Natural killer cell (primary cell): ENCODE measurements at regions not wholly inside any gene's neighbourhood (a gene's known extent, or its start where the extent isn't known, plus 50 kb on each side); places are given as distances from the start of the nearest gene placed in this dataset.

ENCODE experiments used
- ATAC-seq, 3 donors: fragments of 150-1000 bp in 2 of 3; fragments of 200-7000 bp in 1 of 3; cut with Tn5 transposase; 1 replicate in 1 of 3; 2 replicates in 2 of 3; pipeline ENCODE4 v1.10.0; 2021; ENCODE audit warnings: mild to moderate bottlenecking in 2 of 3, moderate library complexity in 2 of 3
- DNase-seq, 2 donors: peaks; one replicate each; pipeline versions ENCODE4 v3.0.0 to v3.0.0-alpha.2; 2013 to 2021; ENCODE audit warnings: mixed read lengths in 1 of 2
- H3K27ac ChIP-seq: one replicate; pipeline ENCODE4 v1.5.1; 2013; ENCODE audit warnings: mild to moderate bottlenecking, low read length
- H3K27me3 ChIP-seq: one replicate; pipeline ENCODE4 v1.6.1; 2013; ENCODE audit warnings: low read length; ENCODE audit not compliant: control insufficient read depth, insufficient read depth
- H3K36me3 ChIP-seq: one replicate; pipeline ENCODE4 v1.6.1; 2013; ENCODE audit warnings: low read length; ENCODE audit not compliant: control insufficient read depth, insufficient read depth
- H3K4me1 ChIP-seq: one replicate; pipeline ENCODE4 v1.6.1; 2013; ENCODE audit warnings: low read length; ENCODE audit not compliant: control insufficient read depth, insufficient read depth
- H3K4me3 ChIP-seq: one replicate; pipeline ENCODE4 v1.5.1; 2013; ENCODE audit warnings: low read length
- H3K9me3 ChIP-seq: one replicate; pipeline ENCODE4 v1.6.1; 2013; ENCODE audit warnings: low read length; ENCODE audit not compliant: control insufficient read depth, insufficient read depth
- H3K27ac Mint-ChIP-seq, 2 donors: one replicate each; pipeline ENCODE4 v1.8.0; 2022; ENCODE audit warnings: mild to moderate bottlenecking in 2 of 2, mixed read lengths in 2 of 2, moderate library complexity in 1 of 2
- H3K27me3 Mint-ChIP-seq, 2 donors: one replicate each; pipeline ENCODE4 v1.8.0; 2022; ENCODE audit warnings: low read depth in 2 of 2, mixed read lengths in 2 of 2
- H3K36me3 Mint-ChIP-seq: one replicate; pipeline ENCODE4 v1.8.0; 2022; ENCODE audit warnings: mixed read lengths
- H3K4me1 Mint-ChIP-seq, 2 donors: one replicate each; pipeline ENCODE4 v1.8.0; 2022; ENCODE audit warnings: mixed read lengths in 2 of 2
- H3K4me3 Mint-ChIP-seq: one replicate; pipeline ENCODE4 v1.8.0; 2022; ENCODE audit warnings: mild to moderate bottlenecking, moderate library complexity, mixed read lengths
- H3K9me3 Mint-ChIP-seq, 2 donors: one replicate each; pipeline ENCODE4 v1.8.0; 2022; ENCODE audit warnings: mixed read lengths in 2 of 2
- CTCF ChIP-seq: fragments of 200-600 bp; IDR thresholded peaks from one replicate; pipeline ENCODE4 v1.8.0; 2022; ENCODE audit warnings: antibody characterized with exemption
- WGBS: methylation state at CpG from one replicate; pipeline ENCODE4 v1.1.7; 2013; ENCODE audit warnings: missing lambda C conversion rate; ENCODE audit not compliant: insufficient coverage; 5-methylcytosine and 5-hydroxymethylcytosine counted together
- intact Hi-C: fragments of 100-400 bp; cut with micrococcal nuclease; formaldehyde crosslinking; loops from one replicate; pipeline ENCODE4 v1.14.2; 2022

- Histone ChIP-seq H3K27me3 (no peaks in the 10 kb centered on the region), H3K9me3 (no peaks in the 10 kb centered on the region), H3K36me3 (no peaks in the 10 kb centered on the region), H3K4me1 (no peaks in the 10 kb centered on the region), H3K4me3 (no peak overlapping the region), H3K27ac (no peak overlapping the region)
- Mint-ChIP-seq H3K27ac (no peak overlapping the region), H3K36me3 (no peaks in the 10 kb centered on the region), H3K27me3 (no peaks in the 10 kb centered on the region), H3K9me3 (peaks cover 0 to 4% of the 10 kb centered on the region in 2 donors), H3K4me3 (no peak overlapping the region), H3K4me1 (no peaks in the 10 kb centered on the region)
- no peak for DNase-seq
- WGBS, result 79% methylated on average over 2 of the region's 2 CpGs
- TF ChIP-seq CTCF, result no peak
- no peak for ATAC-seq
- intact Hi-C loops, result no loop called here
Observed at GRCh38 chr3:35944926-35945710, 305.8 kb downstream of the ARPP21 start.

- no peak for ATAC-seq
- 88% methylated on average over 2 of the region's 8 CpGs for WGBS
Observed at GRCh38 chr3:35946121-35946853, 307.0 kb downstream of the ARPP21 start.

GRCh38 chr3:35946854-35947515, 307.7 kb downstream of the ARPP21 start:
- Mint-ChIP-seq H3K27me3 (no peaks in the 10 kb centered on the region), H3K27ac (no peak overlapping the region), H3K9me3 (peaks cover 3 to 5% of the 10 kb centered on the region in 2 donors), H3K4me3 (no peak overlapping the region), H3K36me3 (no peaks in the 10 kb centered on the region), H3K4me1 (no peaks in the 10 kb centered on the region)
- Histone ChIP-seq H3K9me3 (no peaks in the 10 kb centered on the region), H3K4me1 (no peaks in the 10 kb centered on the region), H3K27ac (no peak overlapping the region), H3K4me3 (no peak overlapping the region), H3K36me3 (no peaks in the 10 kb centered on the region), H3K27me3 (no peaks in the 10 kb centered on the region)
- ATAC-seq, result no peak
- WGBS, result 75% methylated on average over 2 of the region's 2 CpGs
- DNase-seq, result no peak
- intact Hi-C loops, result no loop called here
- TF ChIP-seq CTCF, result no peak

More at GRCh38 chr3:35946121-35946853, 307.0 kb downstream of the ARPP21 start:
- Mint-ChIP-seq H3K4me1 (no peaks in the 10 kb centered on the region), H3K9me3 (peaks cover 3 to 5% of the 10 kb centered on the region in 2 donors), H3K4me3 (no peak overlapping the region), H3K36me3 (no peaks in the 10 kb centered on the region), H3K27ac (no peak overlapping the region), H3K27me3 (no peaks in the 10 kb centered on the region)
- TF ChIP-seq CTCF, result no peak
- intact Hi-C loops, result no loop called here
- Histone ChIP-seq H3K4me3 (no peak overlapping the region), H3K27ac (no peak overlapping the region), H3K27me3 (no peaks in the 10 kb centered on the region), H3K36me3 (no peaks in the 10 kb centered on the region), H3K9me3 (no peaks in the 10 kb centered on the region), H3K4me1 (no peaks in the 10 kb centered on the region)
- DNase-seq, result no peak
